DND-41 (cell line): ENCODE measurements at regions not wholly inside any gene's neighbourhood (a gene's known extent, or its start where the extent isn't known, plus 50 kb on each side); places are given as distances from the start of the nearest gene placed in this dataset.

Source experiments
- ATAC-seq: fragments of 200-7000 bp; cut with Tn5 transposase; 3 replicates; pipeline ENCODE4 v1.9.1; 2021; ENCODE audit warnings: low read depth; ENCODE audit not compliant: insufficient read depth
- DNase-seq: peaks from one replicate; pipeline ENCODE4 v3.0.0-alpha.2; 2020
- H2AFZ ChIP-seq: 2 replicates; pipeline ENCODE4 v1.6.0; 2012; ENCODE audit warnings: low read depth, low read length
- H3K27ac ChIP-seq: 2 replicates; pipeline ENCODE4 v1.5.1; 2012; ENCODE audit warnings: low read length, inconsistent platforms
- H3K27me3 ChIP-seq: fragments of 200-600 bp; sonication (generic); 2 replicates; pipeline ENCODE4 v1.6.0; 2012; ENCODE audit warnings: low read length, mild to moderate bottlenecking, inconsistent platforms; ENCODE audit not compliant: insufficient read depth, poor library complexity
- H3K36me3 ChIP-seq: 2 replicates; pipeline ENCODE4 v1.5.1; 2012; ENCODE audit warnings: low read length, inconsistent platforms; ENCODE audit not compliant: insufficient read depth
- H3K4me1 ChIP-seq: 2 replicates; pipeline ENCODE4 v1.5.1; 2012; ENCODE audit warnings: mild to moderate bottlenecking, low read length; ENCODE audit not compliant: insufficient read depth
- H3K4me2 ChIP-seq: 2 replicates; pipeline ENCODE4 v1.6.0; 2012; ENCODE audit warnings: mild to moderate bottlenecking, moderate library complexity, low read length, inconsistent platforms; ENCODE audit not compliant: insufficient read depth
- H3K4me3 ChIP-seq, 2 experiments: fragments of 200-600 bp in 1 of 2; shearing (Covaris generic) in 1 of 2; 2 replicates each; pipeline ENCODE4 v1.5.1; 2012 to 2016; ENCODE audit warnings: inconsistent platforms in 2 of 2, low read length in 2 of 2, mild to moderate bottlenecking in 2 of 2, low read depth in 1 of 2, moderate library complexity in 1 of 2
- H3K79me2 ChIP-seq: 2 replicates; pipeline ENCODE4 v1.6.0; 2012; ENCODE audit warnings: low read length, inconsistent platforms; ENCODE audit not compliant: insufficient read depth
- H3K9ac ChIP-seq: 2 replicates; pipeline ENCODE4 v1.6.0; 2012; ENCODE audit warnings: low read depth, mild to moderate bottlenecking, inconsistent platforms, low read length, moderate library complexity
- H3K9me3 ChIP-seq: 2 replicates; pipeline ENCODE4 v1.5.1; 2012; ENCODE audit warnings: low read length, moderate library complexity, mild to moderate bottlenecking, inconsistent platforms; ENCODE audit not compliant: insufficient read depth, severe bottlenecking
- H4K20me1 ChIP-seq: 2 replicates; pipeline ENCODE4 v1.6.0; 2012; ENCODE audit warnings: low read length; ENCODE audit not compliant: insufficient read depth
- CTCF ChIP-seq: IDR thresholded peaks from 2 replicates; pipeline ENCODE4 v1.5.1; 2012; ENCODE audit warnings: borderline replicate concordance, low read length, moderate library complexity, mild to moderate bottlenecking; ENCODE audit not compliant: poor library complexity, severe bottlenecking; ENCODE audit errors: extremely low read depth
- EZH2 ChIP-seq: IDR thresholded peaks from 3 replicates; pipeline ENCODE4 v1.6.1; 2012; ENCODE audit warnings: borderline replicate concordance, low read depth, mild to moderate bottlenecking, moderate library complexity, low read length, inconsistent platforms; ENCODE audit not compliant: severe bottlenecking

GRCh38 chr6:168167431-168168315, 88.7 kb upstream of the FRMD1 start:
- ATAC-seq (no peak), DNase-seq (no peak)
- Histone ChIP-seq H3K79me2 (no peaks in the 10 kb centered on the region), H3K4me3 (no peak overlapping the region), H4K20me1 (no peaks in the 10 kb centered on the region), H3K27me3 (no peaks in the 10 kb centered on the region), H2AFZ (no peak overlapping the region), H3K9me3 (no peaks in the 10 kb centered on the region), H3K4me2 (no peak overlapping the region), H3K9ac (no peak overlapping the region), H3K4me1 (no peaks in the 10 kb centered on the region), H3K27ac (no peak overlapping the region), H3K36me3 (no peaks in the 10 kb centered on the region)
- no peak for TF ChIP-seq EZH2
- no peak for TF ChIP-seq CTCF

DNA sequence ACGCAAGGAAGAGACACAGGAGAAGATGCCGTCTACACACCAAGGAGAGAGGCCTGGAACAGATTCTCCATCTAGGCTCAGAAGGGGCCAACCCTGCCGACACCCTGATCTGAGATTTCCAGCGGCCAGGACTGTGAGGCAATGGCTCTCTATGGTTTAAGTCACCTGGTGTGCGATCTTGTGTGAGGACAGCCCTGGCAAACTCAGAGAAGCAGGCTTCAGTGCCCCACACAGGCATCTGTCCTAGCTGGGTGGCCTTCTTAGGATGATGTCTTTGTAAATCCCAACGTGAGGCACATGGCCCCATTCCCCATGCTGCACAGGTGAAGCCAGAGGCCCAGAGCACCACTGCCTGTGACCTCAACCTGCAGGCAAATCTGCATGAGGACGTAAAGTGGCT, 87.6 kb upstream of the FRMD1 start:
- Histone ChIP-seq H4K20me1 (no peaks in the 10 kb centered on the region), H3K27me3 (no peaks in the 10 kb centered on the region), H3K4me1 (no peaks in the 10 kb centered on the region), H2AFZ (no peak overlapping the region), H3K79me2 (no peaks in the 10 kb centered on the region), H3K9ac (no peak overlapping the region), H3K9me3 (no peaks in the 10 kb centered on the region), H3K36me3 (no peaks in the 10 kb centered on the region), H3K4me2 (no peak overlapping the region), H3K27ac (no peak overlapping the region), H3K4me3 (no peak overlapping the region)
- no peak for TF ChIP-seq CTCF
- no peak for TF ChIP-seq EZH2
- DNase-seq (no peak), ATAC-seq (no peak)

DNA sequence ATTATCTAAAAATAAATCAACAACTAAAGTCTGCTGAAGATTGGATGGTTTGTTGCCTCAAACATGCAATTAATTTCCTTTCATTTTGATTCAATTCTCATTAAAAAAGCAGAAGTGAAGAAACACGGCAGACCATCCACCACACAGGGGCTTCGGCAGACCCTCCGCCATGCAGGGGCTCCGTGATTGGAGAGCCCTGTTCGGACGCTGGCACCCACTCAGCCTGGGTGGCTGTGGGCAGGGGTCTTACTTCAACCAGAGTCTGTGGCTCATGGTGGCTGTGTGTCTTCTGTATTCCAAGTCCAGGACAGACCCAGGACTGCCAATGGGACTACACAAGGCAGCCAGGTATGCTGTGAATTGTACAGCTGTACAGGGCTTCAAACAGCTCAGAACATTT, 86.9 kb upstream of the FRMD1 start:
- Histone ChIP-seq H3K36me3 (no peaks in the 10 kb centered on the region), H4K20me1 (no peaks in the 10 kb centered on the region), H3K4me3 (no peak overlapping the region), H3K27ac (no peak overlapping the region), H3K4me2 (no peak overlapping the region), H2AFZ (no peak overlapping the region), H3K9ac (no peak overlapping the region), H3K27me3 (no peaks in the 10 kb centered on the region), H3K9me3 (no peaks in the 10 kb centered on the region), H3K79me2 (no peaks in the 10 kb centered on the region), H3K4me1 (no peaks in the 10 kb centered on the region)
- no peak for DNase-seq
- TF ChIP-seq EZH2, result no peak
- TF ChIP-seq CTCF, result no peak
- ATAC-seq, result no peak
